Stomach (tissue), 4 donors: ENCODE measurements at regions not wholly inside any gene's neighbourhood (a gene's known extent, or its start where the extent isn't known, plus 50 kb on each side); places are given as distances from the start of the nearest gene placed in this dataset.

Experiments
- CTCF ChIP-seq, 7 experiments: fragments of 450-650 bp in 4 of 7; fragments of 200-600 bp in 3 of 7; sonication (generic) in 3 of 7; IDR thresholded peaks; one replicate each; pipeline ENCODE4 v1.5.1; 2016 to 2019; ENCODE audit warnings: antibody characterized with exemption in 7 of 7, control low read depth in 2 of 7, mild to moderate bottlenecking in 1 of 7
- EP300 ChIP-seq: sonication (generic); formaldehyde crosslinking; IDR thresholded peaks from one replicate; pipeline ENCODE4 v1.6.1; 2017; ENCODE audit warnings: antibody characterized with exemption
- POLR2A ChIP-seq, 4 donors: fragments of 450-650 bp; IDR thresholded peaks; one replicate each; pipeline ENCODE4 v1.6.1; 2016; ENCODE audit warnings: antibody characterized with exemption in 4 of 4, control low read depth in 2 of 4, mild to moderate bottlenecking in 1 of 4, moderate library complexity in 1 of 4
- POLR2AphosphoS5 ChIP-seq, 3 donors: sonication (generic); formaldehyde crosslinking; IDR thresholded peaks; one replicate each; pipeline ENCODE4 v1.6.1; 2016; ENCODE audit warnings: antibody characterized with exemption in 3 of 3

GRCh38 chr9:88694625-88695024 is 159.6 kb downstream of the NXNL2 start:
- TF ChIP-seq CTCF (IDR thresholded peaks at IDR 0.05) (no peak), POLR2A (IDR thresholded peaks at IDR 0.05) (no peak), POLR2AphosphoS5 (IDR thresholded peaks at IDR 0.05) (no peak), EP300 (no peak)
